Stimulated activated CD8-positive, alpha-beta memory T cell treated with anti-CD3 and anti-CD28 coated beads, Interleukin-7, amount 100 ng/mL, for 1 hour (primary cell): ENCODE measurements at regions not wholly inside any gene's neighbourhood (a gene's known extent, or its start where the extent isn't known, plus 50 kb on each side); places are given as distances from the start of the nearest gene placed in this dataset.
"Not testable (repeated sequence)": the region's sequence is repeated elsewhere in the genome, so short reads cannot be mapped to it uniquely, and the experiment has no call there.

ENCODE experiments used
- DNase-seq, 2 donors: peaks; one replicate each; pipeline ENCODE4 v3.0.0-alpha.2; 2020; ENCODE audit warnings: low read depth in 2 of 2

GRCh38 chr13:59300355-59301173, 863.2 kb downstream of the DIAPH3 start:
- no peak for DNase-seq

- no peak for DNase-seq
Measured at GRCh38 chr13:59301174-59301567, 862.6 kb downstream of the DIAPH3 start.

- no peak for DNase-seq
Measured at GRCh38 chr13:59303433-59303832, 860.3 kb downstream of the DIAPH3 start.

GRCh38 chr13:59304596-59304995, 859.1 kb downstream of the DIAPH3 start:
- no peak for DNase-seq

GRCh38 chr13:59305896-59306295, 857.8 kb downstream of the DIAPH3 start:
- DNase-seq, result no peak

GRCh38 chr13:59312776-59313175, 851.0 kb downstream of the DIAPH3 start:
- DNase-seq, result no peak

DNA sequence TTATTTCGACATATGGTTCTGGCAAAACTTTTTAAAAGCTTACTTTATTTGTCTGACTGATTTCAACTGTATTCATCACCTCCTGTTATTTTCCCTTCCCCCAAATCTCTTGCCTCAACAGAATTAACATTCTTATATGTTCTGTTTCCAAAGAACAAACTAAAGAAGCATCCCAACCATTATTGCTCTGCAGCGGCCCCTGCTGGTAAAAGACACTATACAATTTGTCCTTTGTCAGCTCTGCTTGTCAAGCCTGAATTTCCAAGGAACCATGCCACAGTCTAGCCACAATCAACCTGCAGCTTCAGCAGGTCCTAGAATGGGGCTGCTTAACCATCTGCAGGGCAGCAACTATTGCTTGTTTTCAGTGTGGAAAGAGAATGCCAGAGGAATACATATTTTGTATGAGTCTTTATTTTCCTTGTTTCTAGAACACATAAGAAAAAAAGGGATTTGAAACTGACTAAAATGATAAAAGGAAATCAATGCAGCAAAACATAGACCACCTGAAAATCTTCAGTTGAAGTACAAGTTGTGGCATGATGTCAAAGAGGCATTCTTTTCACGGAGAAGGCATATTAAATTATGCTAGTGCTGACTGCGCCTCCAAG, 845.3 kb downstream of the DIAPH3 start:
- peak; percentile 0 to 1 for DNase-seq

- no peak for DNase-seq
Measured at GRCh38 chr13:59319276-59319675, 844.5 kb downstream of the DIAPH3 start.

DNA sequence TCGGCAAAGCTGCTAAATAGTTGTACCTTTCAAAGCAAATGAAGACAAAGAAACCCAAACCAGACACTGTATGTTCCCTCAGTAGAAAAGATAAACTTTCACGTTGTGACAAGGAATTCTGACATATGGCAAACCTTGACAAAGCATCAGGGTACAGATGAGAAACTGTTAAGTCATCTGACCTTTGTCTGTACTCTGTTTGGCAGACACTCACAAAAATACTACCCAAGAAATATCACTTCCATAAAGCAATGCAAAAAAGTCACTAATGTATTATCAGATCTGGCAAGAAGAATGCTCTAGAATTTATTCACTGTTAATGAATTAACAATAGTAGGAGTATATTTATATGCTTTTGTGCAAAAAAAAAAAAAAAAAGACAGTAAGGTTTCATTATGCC, 843.7 kb downstream of the DIAPH3 start:
- no peak for DNase-seq

DNA sequence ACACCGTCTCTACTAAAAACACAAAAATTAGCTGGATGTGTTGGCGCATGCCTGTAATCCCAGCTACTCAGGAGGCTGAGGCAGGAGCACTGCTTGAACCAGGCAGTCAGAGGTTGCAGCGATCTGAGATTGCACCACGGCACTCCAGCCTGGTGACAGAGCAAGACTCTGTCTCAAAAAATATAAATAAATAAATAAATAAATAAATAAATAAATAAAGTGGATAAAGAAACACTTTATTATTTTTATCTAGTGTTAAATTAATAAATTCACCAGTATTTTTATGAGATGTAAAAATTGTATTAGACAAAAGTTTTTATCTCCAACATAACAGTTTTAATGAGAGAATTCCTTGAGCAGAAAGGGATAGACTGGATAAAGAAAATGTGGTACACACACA, 839.3 kb downstream of the DIAPH3 start:
- DNase-seq, result not testable (repeated sequence)

DNA sequence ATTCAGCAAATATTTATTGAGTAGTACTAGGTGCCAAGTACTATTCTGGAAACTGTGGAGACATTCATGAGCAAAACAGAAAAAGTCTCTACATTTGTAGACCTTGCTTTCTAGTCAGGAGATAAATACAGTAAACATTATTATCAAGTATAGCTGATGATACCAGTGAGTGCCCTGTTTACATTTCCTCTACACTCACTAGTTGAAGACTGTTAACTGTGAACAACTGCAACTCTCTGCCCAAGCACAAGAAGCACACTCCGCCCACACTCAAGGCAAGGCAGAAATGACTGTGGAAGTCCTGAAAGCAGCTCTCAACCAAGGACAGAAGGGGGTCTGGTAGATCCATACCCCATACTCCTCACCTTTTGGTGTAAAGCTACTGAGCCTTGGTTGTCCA, 837.0 kb downstream of the DIAPH3 start:
- no peak for DNase-seq

GRCh38 chr13:59330764-59331163, 833.0 kb downstream of the DIAPH3 start:
- DNase-seq, result no peak

GRCh38 chr13:59332966-59333365, 830.8 kb downstream of the DIAPH3 start:
- no peak for DNase-seq

- no peak for DNase-seq
Measured at GRCh38 chr13:59337070-59337469, 826.7 kb downstream of the DIAPH3 start.

GRCh38 chr13:59340151-59340550, 823.6 kb downstream of the DIAPH3 start:
- no peak for DNase-seq

DNA sequence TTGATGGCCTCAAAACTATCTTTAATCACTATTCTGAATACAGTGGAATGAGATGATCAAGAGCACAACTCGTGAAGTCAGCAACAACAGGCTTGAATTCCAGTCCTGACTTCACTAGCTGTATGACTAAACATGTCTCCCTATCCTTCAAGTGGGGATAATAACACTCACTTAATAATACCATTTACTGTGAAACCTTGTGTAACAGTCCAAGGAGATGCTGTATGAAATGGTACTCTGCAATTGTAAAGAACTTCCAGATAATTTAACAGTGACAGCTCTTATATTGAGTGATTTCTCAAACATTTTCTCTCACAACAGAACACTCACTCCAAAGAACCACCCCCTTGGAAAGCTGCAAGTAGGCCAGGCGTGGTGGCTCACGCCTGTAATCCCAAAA, 823.1 kb downstream of the DIAPH3 start:
- DNase-seq, result no peak

- DNase-seq, result no peak
Measured at GRCh38 chr13:59342400-59342799, 821.3 kb downstream of the DIAPH3 start.

- DNase-seq, result no peak
Measured at GRCh38 chr13:59343132-59343531, 820.6 kb downstream of the DIAPH3 start.

GRCh38 chr13:59343993-59344822, 819.5 kb downstream of the DIAPH3 start:
- no peak for DNase-seq

GRCh38 chr13:59345311-59345710, 818.4 kb downstream of the DIAPH3 start:
- no peak for DNase-seq

GRCh38 chr13:59346999-59347723, 816.6 kb downstream of the DIAPH3 start:
- no peak for DNase-seq

DNA sequence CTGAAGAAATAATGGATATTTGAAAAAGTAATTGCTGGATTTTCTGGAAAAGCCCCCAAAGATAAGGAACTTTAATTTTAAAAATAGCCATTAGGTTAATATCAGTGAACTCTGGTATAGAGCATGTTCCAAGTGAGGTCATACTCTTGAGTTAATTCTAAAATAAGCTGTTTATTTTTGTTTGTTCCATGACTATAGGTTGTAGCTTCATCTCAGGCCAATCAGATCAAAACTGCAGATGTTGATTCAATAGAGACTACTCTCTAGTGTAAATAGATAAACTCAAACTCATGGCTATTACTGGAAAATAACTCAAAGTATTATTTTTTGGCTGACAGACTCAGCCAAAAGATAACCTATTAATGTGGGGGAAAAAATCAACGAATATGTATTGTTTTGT, 815.1 kb downstream of the DIAPH3 start:
- DNase-seq, result no peak
